GM19023 (cell line): ENCODE measurements at regions not wholly inside any gene's neighbourhood (a gene's known extent, or its start where the extent isn't known, plus 50 kb on each side); places are given as distances from the start of the nearest gene placed in this dataset.
"Not testable (repeated sequence)": the region's sequence is repeated elsewhere in the genome, so short reads cannot be mapped to it uniquely, and the experiment has no call there.

Experiments
- ATAC-seq: cut with Tn5 transposase; IDR thresholded peaks from one replicate; pipeline ENCODE4 v1.9.1; 2021; ENCODE audit warnings: mild to moderate bottlenecking, moderate library complexity; ENCODE audit not compliant: unreplicated experiment

GRCh38 chr10:129042776-129043595 is 424.1 kb upstream of the MGMT start:
- no peak for ATAC-seq

- no peak for ATAC-seq
These were observed 423.4 kb upstream of the MGMT start for GRCh38 chr10:129043691-129044090.

GRCh38 chr10:129045599-129045998 is 421.4 kb upstream of the MGMT start:
- no peak for ATAC-seq

- no peak for ATAC-seq
These were observed 420.9 kb upstream of the MGMT start for GRCh38 chr10:129046065-129046681.

GRCh38 chr10:129046962-129047361 is 420.1 kb upstream of the MGMT start:
- ATAC-seq: no peak

GRCh38 chr10:129047600-129047999 is 419.4 kb upstream of the MGMT start:
- ATAC-seq: no peak

- no peak for ATAC-seq
These were observed 418.5 kb upstream of the MGMT start for GRCh38 chr10:129048513-129048912.

GRCh38 chr10:129049501-129049900 is 417.5 kb upstream of the MGMT start:
- no peak for ATAC-seq

GRCh38 chr10:129055225-129055624 is 411.8 kb upstream of the MGMT start:
- ATAC-seq: no peak

- ATAC-seq: no peak
These were observed 411.1 kb upstream of the MGMT start for GRCh38 chr10:129055986-129056385.

- no peak for ATAC-seq
These were observed 410.0 kb upstream of the MGMT start for GRCh38 chr10:129056734-129057689.

- peak; percentile 88 for ATAC-seq
These were observed 409.0 kb upstream of the MGMT start for GRCh38 chr10:129057856-129058663.

GRCh38 chr10:129058664-129059155 is 408.3 kb upstream of the MGMT start:
- ATAC-seq: no peak

GRCh38 chr10:129059977-129060376 is 407.1 kb upstream of the MGMT start:
- ATAC-seq: no peak

- ATAC-seq: no peak
These were observed 403.8 kb upstream of the MGMT start for GRCh38 chr10:129063212-129063611.

- ATAC-seq: no peak
These were observed 403.2 kb upstream of the MGMT start for GRCh38 chr10:129063877-129064276.

GRCh38 chr10:129066529-129066928 is 400.5 kb upstream of the MGMT start:
- not testable (repeated sequence) for ATAC-seq

- ATAC-seq: not testable (repeated sequence)
These were observed 395.6 kb upstream of the MGMT start for GRCh38 chr10:129071411-129071810.

- no peak for ATAC-seq
These were observed 392.1 kb upstream of the MGMT start for GRCh38 chr10:129074939-129075338.

GRCh38 chr10:129075508-129075907 is 391.5 kb upstream of the MGMT start:
- no peak for ATAC-seq
